Cardiac fibroblast (primary cell): ENCODE measurements at regions not wholly inside any gene's neighbourhood (a gene's known extent, or its start where the extent isn't known, plus 50 kb on each side); places are given as distances from the start of the nearest gene placed in this dataset.
A peak's percentile ranks its signal among the peaks of the same experiment; 100 is the strongest.
"Not testable (repeated sequence)": the region's sequence is repeated elsewhere in the genome, so short reads cannot be mapped to it uniquely, and the experiment has no call there.

Source experiments
- DNase-seq, 2 donors: peaks; one replicate each; pipeline versions ENCODE4 v3.0.0 to v3.0.0-alpha.2; 2010; ENCODE audit warnings: low read depth in 2 of 2
- H3K4me3 ChIP-seq, 2 donors: replicated peaks in 1 of 2; 1 replicate in 1 of 2; 2 replicates in 1 of 2; pipeline ENCODE4 v1.5.1; 2011; ENCODE audit warnings: low read depth in 2 of 2, low read length in 2 of 2, mild to moderate bottlenecking in 2 of 2, moderate library complexity in 1 of 2
- TF ChIP-seq, protein P1 (sequence below): IDR thresholded peaks from one replicate; pipeline ENCODE4 v1.5.1; 2011; ENCODE audit warnings: low read depth, mild to moderate bottlenecking, low read length, inconsistent platforms

DNA sequence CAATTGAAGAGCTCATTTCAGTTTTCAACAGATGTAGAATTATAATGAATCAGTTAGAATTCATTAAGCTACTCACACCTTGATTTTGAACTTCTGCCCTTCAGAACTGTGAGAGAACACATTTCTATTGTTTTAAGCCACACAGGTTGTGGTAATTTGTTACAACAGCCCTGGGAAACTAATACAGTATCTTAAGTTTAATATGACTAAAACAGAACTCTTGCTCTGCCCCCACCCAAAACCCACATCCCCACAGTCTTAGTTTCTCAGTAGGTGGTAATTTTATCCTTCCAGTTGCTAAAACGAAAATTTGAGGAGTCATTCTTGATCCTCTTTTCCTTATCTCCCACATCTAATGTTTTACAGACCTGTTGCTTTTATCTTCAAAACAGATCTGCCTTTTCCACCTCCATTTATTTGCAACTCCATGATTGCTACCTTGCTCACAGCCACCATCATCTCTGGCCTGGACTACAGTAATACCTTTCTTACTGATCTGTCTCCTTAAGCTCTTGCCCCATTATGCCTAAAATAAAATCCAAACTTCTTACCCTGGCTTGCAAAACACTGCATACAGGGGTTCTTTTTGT, 72.8 kb upstream of the NXPH1 start:
- no peak overlapping the region for H3K4me3 ChIP-seq
- TF ChIP-seq, protein P1, sequence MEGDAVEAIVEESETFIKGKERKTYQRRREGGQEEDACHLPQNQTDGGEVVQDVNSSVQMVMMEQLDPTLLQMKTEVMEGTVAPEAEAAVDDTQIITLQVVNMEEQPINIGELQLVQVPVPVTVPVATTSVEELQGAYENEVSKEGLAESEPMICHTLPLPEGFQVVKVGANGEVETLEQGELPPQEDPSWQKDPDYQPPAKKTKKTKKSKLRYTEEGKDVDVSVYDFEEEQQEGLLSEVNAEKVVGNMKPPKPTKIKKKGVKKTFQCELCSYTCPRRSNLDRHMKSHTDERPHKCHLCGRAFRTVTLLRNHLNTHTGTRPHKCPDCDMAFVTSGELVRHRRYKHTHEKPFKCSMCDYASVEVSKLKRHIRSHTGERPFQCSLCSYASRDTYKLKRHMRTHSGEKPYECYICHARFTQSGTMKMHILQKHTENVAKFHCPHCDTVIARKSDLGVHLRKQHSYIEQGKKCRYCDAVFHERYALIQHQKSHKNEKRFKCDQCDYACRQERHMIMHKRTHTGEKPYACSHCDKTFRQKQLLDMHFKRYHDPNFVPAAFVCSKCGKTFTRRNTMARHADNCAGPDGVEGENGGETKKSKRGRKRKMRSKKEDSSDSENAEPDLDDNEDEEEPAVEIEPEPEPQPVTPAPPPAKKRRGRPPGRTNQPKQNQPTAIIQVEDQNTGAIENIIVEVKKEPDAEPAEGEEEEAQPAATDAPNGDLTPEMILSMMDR = no peak
- no peak for DNase-seq

DNA sequence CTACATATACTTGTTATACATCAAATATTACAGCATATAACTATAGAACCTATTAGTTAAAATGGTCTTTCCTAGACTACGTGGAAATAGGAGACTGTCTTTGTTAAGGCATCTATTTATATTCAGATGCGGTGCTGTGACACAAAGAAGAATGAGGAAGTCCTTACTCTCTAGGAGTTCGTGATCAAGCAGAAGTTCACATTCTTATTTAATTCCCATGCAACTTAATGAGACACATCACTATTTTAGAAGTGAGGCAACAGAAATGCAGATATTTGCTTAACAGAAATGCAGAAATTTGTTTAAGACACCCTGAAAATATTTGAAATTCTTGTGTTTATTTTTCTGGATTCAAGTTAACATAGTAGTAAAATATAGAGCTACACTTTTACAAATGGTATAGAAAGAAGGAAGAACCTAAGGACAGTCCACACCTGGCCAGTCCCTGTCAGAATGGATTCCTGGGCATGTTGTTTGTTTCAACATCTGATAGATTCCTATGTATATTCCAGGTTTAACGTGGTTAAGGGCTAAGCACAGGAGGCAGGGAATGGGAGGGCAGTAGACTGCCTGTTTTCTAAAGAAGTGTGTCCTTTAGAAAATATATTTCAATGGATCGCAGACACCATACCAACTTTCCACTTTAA, 70.6 kb upstream of the NXPH1 start:
- no peak overlapping the region for H3K4me3 ChIP-seq
- no peak for DNase-seq
- TF ChIP-seq, protein P1 = no peak

DNA sequence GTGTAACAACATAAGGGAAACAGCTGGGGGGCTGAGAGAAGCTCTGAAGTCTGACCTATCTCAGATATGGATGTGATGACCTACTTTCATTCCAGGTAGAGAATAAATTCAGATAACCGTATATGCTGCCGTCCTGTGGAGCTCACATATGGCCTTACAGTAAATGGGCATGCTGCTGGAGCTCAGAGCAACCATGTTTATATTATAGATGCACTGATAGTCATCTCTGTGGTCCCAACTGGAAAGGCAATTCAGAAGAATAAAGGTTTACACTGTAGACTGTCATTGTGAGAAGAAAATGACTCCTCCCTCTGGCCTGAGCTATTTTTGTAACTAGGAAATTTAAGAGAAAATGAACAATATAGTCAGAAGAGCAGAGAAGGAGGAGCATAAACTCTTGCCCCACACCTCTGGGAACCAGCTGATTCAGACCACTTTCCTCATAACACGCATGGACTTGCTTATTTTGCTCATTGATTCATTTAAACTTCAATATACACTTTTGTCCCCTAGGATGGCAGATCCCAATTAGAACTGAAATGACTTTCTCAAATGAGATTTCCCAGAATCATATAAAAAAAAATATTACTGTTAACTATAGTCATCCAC, 69.9 kb upstream of the NXPH1 start:
- no peak for DNase-seq
- TF ChIP-seq, protein P1 = no peak
- H3K4me3 ChIP-seq = no peak overlapping the region

DNA sequence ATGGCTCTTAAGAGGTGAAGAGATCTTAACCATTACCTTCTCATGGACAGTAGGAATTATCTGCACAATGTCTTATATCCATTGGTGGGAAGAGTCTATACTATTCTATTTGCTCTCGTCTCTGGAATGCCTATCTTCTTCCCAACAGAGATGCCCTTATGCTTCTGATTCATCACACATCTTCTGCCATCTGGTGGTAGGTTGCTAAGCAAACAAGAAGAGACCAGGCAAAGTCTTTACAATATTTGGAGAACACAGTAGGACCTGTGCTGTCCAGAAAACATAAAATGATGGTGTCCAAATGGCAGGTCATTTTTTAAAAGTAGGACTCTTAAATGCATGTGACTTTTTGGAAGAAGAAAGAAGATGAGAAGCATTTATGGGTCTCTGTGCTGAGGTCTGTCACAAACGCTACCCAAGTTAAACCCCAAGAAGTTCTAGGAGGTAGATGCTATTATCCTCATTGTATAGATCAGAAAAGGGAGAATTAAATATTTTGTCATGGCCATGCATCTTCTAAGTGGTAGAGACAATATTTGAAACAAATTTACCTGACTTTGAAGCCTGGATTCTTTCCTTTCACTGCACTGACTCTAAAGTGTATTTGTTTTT, 67.8 kb upstream of the NXPH1 start:
- TF ChIP-seq, protein P1 = no peak
- H3K4me3 ChIP-seq = no peak overlapping the region
- DNase-seq = peak in 1 of 2 donors; percentile 1

DNA sequence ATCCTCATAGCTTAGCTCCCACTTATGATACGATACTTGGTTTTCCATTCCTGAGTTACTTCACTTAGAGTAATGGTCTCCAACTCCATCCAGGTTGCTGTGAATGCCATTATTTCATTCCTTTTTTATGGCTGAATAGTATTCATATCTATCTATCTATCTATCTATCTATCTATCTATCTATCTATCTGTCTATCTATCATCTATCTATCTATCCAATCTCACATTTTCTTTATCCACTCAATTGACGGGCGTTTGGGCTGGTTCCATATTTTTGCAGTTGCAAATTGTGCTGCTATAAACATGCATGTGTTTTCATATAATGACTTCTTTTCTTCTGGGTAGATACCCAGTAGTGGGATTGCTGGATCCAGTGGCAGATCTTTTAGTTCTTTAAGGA, 65.4 kb upstream of the NXPH1 start:
- H3K4me3 ChIP-seq, DNase-seq: not testable (repeated sequence)

DNA sequence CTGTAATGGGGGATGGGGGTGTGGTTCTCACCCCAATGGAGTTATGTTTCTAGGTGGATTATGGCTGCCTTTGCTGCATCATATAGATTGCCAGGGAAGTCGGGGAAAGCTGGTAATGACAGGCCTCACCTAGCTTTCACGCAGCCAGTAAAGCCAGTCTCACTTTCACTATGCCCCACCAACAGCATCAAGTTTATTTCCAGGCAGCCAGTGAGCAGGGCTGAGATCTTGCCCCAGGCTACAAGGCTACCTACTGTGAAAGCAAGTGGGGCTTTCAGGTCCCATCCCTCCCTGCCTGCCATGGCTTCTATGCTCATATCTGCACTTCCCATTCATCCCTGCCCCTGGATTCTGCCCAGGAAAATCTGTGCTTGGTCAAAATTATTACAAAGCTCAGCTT, 61.7 kb upstream of the NXPH1 start:
- DNase-seq = no peak
- TF ChIP-seq, protein P1 = no peak

DNA sequence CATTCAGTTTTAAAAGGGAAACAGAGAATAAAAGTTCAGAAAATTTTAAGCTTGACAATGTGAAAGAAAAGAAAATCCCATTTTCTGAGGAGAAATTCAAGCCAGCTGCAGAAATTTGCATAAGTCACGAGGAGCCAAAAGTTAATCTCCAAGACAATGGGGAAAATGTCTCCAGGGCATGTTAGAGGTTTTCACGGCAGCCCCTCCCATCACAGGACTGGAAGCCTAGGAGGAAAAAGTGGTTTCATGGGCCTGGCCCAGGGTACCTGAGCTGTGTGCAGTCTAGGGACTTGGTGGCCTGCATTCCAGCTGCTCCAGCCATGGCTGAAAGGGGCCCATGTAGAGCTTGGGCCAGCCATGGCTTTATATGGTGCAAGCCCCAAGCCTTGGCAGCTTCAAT, 59.6 kb upstream of the NXPH1 start:
- DNase-seq = no peak
- no peak overlapping the region for H3K4me3 ChIP-seq
- TF ChIP-seq, protein P1 = no peak

More for the DNA sequence above, 61.7 kb upstream of the NXPH1 start:
- no peak overlapping the region for H3K4me3 ChIP-seq
